OCI-LY7 (cell line): ENCODE measurements at regions not wholly inside any gene's neighbourhood (a gene's known extent, or its start where the extent isn't known, plus 50 kb on each side); places are given as distances from the start of the nearest gene placed in this dataset.

ENCODE experiments used
- EZH2phosphoT487 ChIP-seq: fragments of 200-600 bp; sonication (generic); IDR thresholded peaks from 2 replicates; pipeline ENCODE4 v1.6.1; 2018; ENCODE audit warnings: low read depth, borderline replicate concordance, mild to moderate bottlenecking, mixed run types, antibody characterized with exemption, low read length, moderate library complexity, mixed read lengths
- TF ChIP-seq, protein P1 (sequence below): fragments of 200-600 bp; sonication (generic); conservative IDR thresholded peaks from 2 replicates; pipeline ENCODE4 v1.5.1; 2014; ENCODE audit warnings: mild to moderate bottlenecking, antibody characterized with exemption, low read length, moderate library complexity, mixed read lengths

DNA sequence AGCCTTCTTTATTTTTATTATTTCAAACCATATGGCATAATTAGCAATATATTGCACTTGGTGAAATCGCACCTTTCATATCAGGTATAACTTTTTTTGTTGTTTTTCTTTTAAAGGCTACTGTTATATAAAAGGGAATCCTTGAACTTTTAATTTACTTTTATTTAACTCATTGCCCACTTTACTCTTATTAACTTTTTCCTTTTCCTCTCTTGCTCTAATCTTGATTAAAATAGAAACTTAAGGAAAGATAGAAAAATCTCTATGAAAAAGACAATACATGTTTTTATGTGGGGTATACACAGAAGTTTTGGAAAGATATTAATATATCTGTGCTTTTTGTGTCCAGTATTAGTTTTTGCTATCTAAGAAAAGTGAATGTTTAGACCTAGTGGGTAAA is 805.8 kb downstream of the USP25 start:
- no peak for TF ChIP-seq EZH2phosphoT487
- TF ChIP-seq, protein P1, sequence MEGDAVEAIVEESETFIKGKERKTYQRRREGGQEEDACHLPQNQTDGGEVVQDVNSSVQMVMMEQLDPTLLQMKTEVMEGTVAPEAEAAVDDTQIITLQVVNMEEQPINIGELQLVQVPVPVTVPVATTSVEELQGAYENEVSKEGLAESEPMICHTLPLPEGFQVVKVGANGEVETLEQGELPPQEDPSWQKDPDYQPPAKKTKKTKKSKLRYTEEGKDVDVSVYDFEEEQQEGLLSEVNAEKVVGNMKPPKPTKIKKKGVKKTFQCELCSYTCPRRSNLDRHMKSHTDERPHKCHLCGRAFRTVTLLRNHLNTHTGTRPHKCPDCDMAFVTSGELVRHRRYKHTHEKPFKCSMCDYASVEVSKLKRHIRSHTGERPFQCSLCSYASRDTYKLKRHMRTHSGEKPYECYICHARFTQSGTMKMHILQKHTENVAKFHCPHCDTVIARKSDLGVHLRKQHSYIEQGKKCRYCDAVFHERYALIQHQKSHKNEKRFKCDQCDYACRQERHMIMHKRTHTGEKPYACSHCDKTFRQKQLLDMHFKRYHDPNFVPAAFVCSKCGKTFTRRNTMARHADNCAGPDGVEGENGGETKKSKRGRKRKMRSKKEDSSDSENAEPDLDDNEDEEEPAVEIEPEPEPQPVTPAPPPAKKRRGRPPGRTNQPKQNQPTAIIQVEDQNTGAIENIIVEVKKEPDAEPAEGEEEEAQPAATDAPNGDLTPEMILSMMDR: no peak
